HG03558 (cell line): ENCODE measurements at regions not wholly inside any gene's neighbourhood (a gene's known extent, or its start where the extent isn't known, plus 50 kb on each side); places are given as distances from the start of the nearest gene placed in this dataset.

ENCODE experiments used
- ATAC-seq: cut with Tn5 transposase; IDR thresholded peaks from one replicate; pipeline ENCODE4 v1.9.1; 2021; ENCODE audit warnings: moderate number of reproducible peaks; ENCODE audit not compliant: unreplicated experiment; ENCODE audit errors: extremely low read depth

GRCh38 chr14:65184032-65184764, 81.9 kb upstream of the MAX start:
- no peak for ATAC-seq

- ATAC-seq, result no peak
These were observed 83.5 kb upstream of the MAX start for GRCh38 chr14:65185829-65186228.

- no peak for ATAC-seq
These were observed 84.6 kb upstream of the MAX start for GRCh38 chr14:65186951-65187350.

GRCh38 chr14:65187421-65188049, 85.2 kb upstream of the MAX start:
- no peak for ATAC-seq

GRCh38 chr14:65190312-65190711, 88.0 kb upstream of the MAX start:
- ATAC-seq, result no peak

GRCh38 chr14:65191716-65192115, 89.4 kb upstream of the MAX start:
- ATAC-seq, result no peak

GRCh38 chr14:65192686-65193085, 90.4 kb upstream of the MAX start:
- ATAC-seq, result no peak

GRCh38 chr14:65193916-65194590, 91.7 kb upstream of the MAX start:
- no peak for ATAC-seq

GRCh38 chr14:65195042-65195719, 92.9 kb upstream of the MAX start:
- peak; percentile 89 for ATAC-seq

- ATAC-seq, result no peak
These were observed 96.0 kb upstream of the MAX start for GRCh38 chr14:65198346-65198745.

GRCh38 chr14:65200454-65200853, 98.1 kb upstream of the MAX start:
- ATAC-seq, result no peak

- no peak for ATAC-seq
These were observed 101.3 kb upstream of the MAX start for GRCh38 chr14:65203574-65203973.

- ATAC-seq, result no peak
These were observed 101.7 kb upstream of the MAX start for GRCh38 chr14:65204056-65204455.

GRCh38 chr14:65206078-65206447, 103.7 kb upstream of the MAX start:
- no peak for ATAC-seq

GRCh38 chr14:65206448-65207096, 104.3 kb upstream of the MAX start:
- ATAC-seq, result peak; percentile 49

GRCh38 chr14:65208548-65208947, 106.2 kb upstream of the MAX start:
- ATAC-seq, result no peak

GRCh38 chr14:65210118-65210821, 108.0 kb upstream of the MAX start:
- ATAC-seq, result no peak

GRCh38 chr14:65210822-65211182, 108.5 kb upstream of the MAX start:
- no peak for ATAC-seq

GRCh38 chr14:65211341-65211987, 109.1 kb upstream of the MAX start:
- no peak for ATAC-seq

- no peak for ATAC-seq
These were observed 111.0 kb upstream of the MAX start for GRCh38 chr14:65213316-65213715.
